ENCODE measurements at regions not wholly inside any gene's neighbourhood (a gene's known extent, or its start where the extent isn't known, plus 50 kb on each side); places are given as distances from the start of the nearest gene placed in this dataset.

DNA sequence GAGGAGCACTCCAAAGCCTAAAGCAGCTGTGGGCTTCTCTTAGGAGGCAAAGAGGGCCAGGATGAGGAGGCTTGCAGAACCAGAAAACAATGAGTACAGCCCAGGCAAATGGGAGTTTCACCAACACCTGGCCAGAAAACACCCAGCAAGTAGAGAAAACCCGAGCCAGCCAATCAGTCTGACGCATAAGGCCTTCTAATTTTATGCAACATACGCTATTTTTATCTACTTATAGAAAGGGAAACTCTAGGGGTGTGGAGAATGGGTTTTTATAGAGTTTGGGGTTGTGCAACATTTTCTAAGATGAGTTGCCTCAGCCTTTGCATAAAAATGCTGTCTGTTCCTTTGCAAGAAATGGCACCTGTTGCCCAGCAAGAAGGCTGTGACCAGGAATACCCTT, 529.0 kb upstream of the CDH5 start:
- no peak for DNase-seq (ENCODE audit: low read depth)
- no peak for TF ChIP-seq CTCF (IDR thresholded peaks at IDR 0.05; ENCODE audit: insufficient read depth, low read length)
- H3K4me3 ChIP-seq (ENCODE audit: low read depth, low read length) = no peak overlapping the region

DNA sequence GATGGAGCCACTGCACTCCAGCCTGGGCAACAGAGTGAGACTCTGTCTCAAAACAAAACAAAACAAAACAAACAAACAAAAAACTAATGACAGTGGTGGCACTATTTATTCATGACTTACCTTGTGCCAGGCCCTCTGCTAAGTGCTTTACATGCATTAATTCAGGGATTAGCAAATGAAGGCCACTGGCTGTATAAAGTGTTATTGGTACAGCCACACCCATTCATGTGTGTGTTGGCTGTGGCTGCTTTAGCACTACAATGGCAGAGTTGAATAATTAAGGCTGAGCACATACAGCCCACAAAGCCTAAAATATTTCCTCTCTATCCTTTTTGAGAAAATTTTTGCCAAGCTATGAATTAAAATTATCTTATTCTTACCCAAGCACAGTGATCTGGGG, 531.8 kb upstream of the CDH5 start:
- no peak for TF ChIP-seq CTCF (IDR thresholded peaks at IDR 0.05; ENCODE audit: insufficient read depth, low read length)
- no peak overlapping the region for H3K4me3 ChIP-seq (ENCODE audit: low read depth, low read length)
- DNase-seq (ENCODE audit: low read depth) = no peak

- no peak overlapping the region for H3K4me3 ChIP-seq (ENCODE audit: low read depth, low read length)
Measured at GRCh38 chr16:65833171-65833871, 533.2 kb upstream of the CDH5 start.

GRCh38 chr16:65832679-65833078, 533.8 kb upstream of the CDH5 start:
- no peak for DNase-seq (ENCODE audit: low read depth)
- no peak for TF ChIP-seq CTCF (IDR thresholded peaks at IDR 0.05; ENCODE audit: insufficient read depth, low read length)
- no peak overlapping the region for H3K4me3 ChIP-seq (ENCODE audit: low read depth, low read length)

More at GRCh38 chr16:65833171-65833871, 533.2 kb upstream of the CDH5 start:
- no peak for TF ChIP-seq CTCF (IDR thresholded peaks at IDR 0.05; ENCODE audit: insufficient read depth, low read length)
- DNase-seq (ENCODE audit: low read depth) = peak; percentile 89

DNA sequence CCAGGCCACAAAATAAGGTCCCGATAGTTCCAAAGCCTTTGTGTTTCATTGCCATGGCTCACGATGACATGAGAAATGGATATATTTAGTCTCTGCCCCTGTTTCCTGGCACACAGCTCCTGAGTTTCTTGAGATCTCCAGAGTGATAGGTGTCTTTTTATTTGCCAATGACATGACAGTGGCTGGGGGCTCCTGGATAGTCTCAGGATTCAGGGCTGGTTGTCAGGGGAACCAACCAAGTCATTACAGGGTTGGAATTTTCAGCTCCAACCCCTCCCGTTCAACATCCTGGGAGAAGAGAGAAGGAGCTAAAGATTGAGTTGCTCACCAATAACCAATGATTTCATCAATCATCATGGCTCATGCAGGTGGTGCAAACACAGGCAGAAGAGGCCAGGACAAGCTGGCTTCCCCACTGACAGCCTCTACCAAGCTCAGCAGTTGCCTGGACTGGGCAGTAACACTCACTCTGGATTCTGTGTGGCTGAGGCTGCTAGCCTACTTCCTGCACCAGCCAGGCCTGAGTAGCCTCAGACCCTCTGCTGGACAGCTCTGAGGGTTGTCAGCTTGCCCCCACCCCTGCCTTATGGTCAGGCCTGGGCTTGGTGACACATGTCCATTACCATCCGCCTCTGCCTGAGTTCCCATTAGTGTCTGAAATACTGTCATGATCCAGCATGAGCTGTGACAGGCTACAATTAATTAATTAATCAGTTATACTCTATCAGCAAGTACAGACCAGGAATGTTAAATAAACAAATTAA, 534.4 kb upstream of the CDH5 start:
- no peak for TF ChIP-seq CTCF (IDR thresholded peaks at IDR 0.05; ENCODE audit: insufficient read depth, low read length)
- DNase-seq (ENCODE audit: low read depth) = no peak
- H3K4me3 ChIP-seq (ENCODE audit: low read depth, low read length) = no peak overlapping the region

DNA sequence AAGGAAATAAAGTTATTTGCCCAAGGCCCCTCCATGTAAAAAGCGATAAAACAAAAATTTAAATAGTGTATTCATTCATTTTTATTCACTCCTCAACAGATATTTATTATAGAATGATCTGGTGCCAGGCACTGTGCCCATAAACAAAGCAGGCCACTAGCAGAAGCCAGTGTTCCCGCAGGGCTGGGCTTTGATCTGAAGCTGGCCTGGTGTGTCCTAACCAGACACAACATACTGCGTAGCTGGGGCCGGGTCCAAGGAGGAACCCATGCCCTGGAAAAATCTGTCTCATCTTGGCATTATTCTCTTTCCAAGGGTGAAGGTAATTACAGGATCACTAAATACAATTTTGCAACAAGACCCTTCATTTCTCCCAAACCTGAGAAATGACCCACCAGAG, 537.4 kb upstream of the CDH5 start:
- no peak for DNase-seq (ENCODE audit: low read depth)
- TF ChIP-seq CTCF (IDR thresholded peaks at IDR 0.05; ENCODE audit: insufficient read depth, low read length) = no peak
- no peak overlapping the region for H3K4me3 ChIP-seq (ENCODE audit: low read depth, low read length)

All from fibroblast of the aortic adventitia (primary cell).